Liver (tissue), 8 donors: ENCODE measurements at regions not wholly inside any gene's neighbourhood (a gene's known extent, or its start where the extent isn't known, plus 50 kb on each side); places are given as distances from the start of the nearest gene placed in this dataset.

ENCODE experiments used
- DNase-seq: peaks from one replicate; pipeline ENCODE4 v3.0.0-alpha.2; 2017; ENCODE audit warnings: low spot score
- H3K27ac ChIP-seq, 2 donors: one replicate each; pipeline ENCODE4 v1.7.0; 2013; ENCODE audit warnings: inconsistent platforms in 2 of 2, low read length in 2 of 2, control low read depth in 1 of 2, low read depth in 1 of 2, mild to moderate bottlenecking in 1 of 2
- H3K27me3 ChIP-seq, 4 donors: one replicate each; pipeline versions ENCODE4 v1.6.1 to v1.7.0; 2013; ENCODE audit warnings: low read length in 3 of 4, inconsistent platforms in 1 of 4, mild to moderate bottlenecking in 1 of 4, moderate library complexity in 1 of 4; ENCODE audit not compliant: control insufficient read depth in 4 of 4, insufficient read depth in 4 of 4
- H3K36me3 ChIP-seq, 4 donors: one replicate each; pipeline versions ENCODE4 v1.6.1 to v1.7.0; 2013; ENCODE audit warnings: low read length in 3 of 4, mild to moderate bottlenecking in 3 of 4, low read depth in 1 of 4, moderate library complexity in 1 of 4; ENCODE audit not compliant: control insufficient read depth in 4 of 4, insufficient read depth in 3 of 4
- H3K4me1 ChIP-seq, 4 donors: one replicate each; pipeline versions ENCODE4 v1.6.1 to v1.7.0; 2013; ENCODE audit warnings: low read length in 3 of 4, mild to moderate bottlenecking in 3 of 4, moderate library complexity in 1 of 4; ENCODE audit not compliant: control insufficient read depth in 4 of 4, insufficient read depth in 4 of 4
- H3K4me3 ChIP-seq, 3 donors: one replicate each; pipeline versions ENCODE4 v1.6.1 to v1.7.0; 2013; ENCODE audit warnings: low read length in 3 of 3, control low read depth in 1 of 3, low read depth in 1 of 3, mild to moderate bottlenecking in 1 of 3
- H3K9ac ChIP-seq, 2 donors: one replicate each; pipeline ENCODE4 v1.7.0; 2013; ENCODE audit warnings: low read length in 2 of 2, mild to moderate bottlenecking in 2 of 2, moderate library complexity in 2 of 2, control low read depth in 1 of 2, low read depth in 1 of 2
- H3K9me3 ChIP-seq, 4 donors: one replicate each; pipeline versions ENCODE4 v1.6.1 to v1.7.0; 2013; ENCODE audit warnings: low read length in 3 of 4; ENCODE audit not compliant: control insufficient read depth in 4 of 4
- EGR1 ChIP-seq, 2 donors: IDR thresholded peaks; 2 replicates each; pipeline ENCODE4 v1.6.1; 2016 to 2018; ENCODE audit warnings: antibody characterized with exemption in 2 of 2, low read depth in 2 of 2
- FOXA1 ChIP-seq: IDR thresholded peaks from 2 replicates; pipeline ENCODE4 v1.6.1; 2016; ENCODE audit warnings: antibody characterized with exemption
- FOXA2 ChIP-seq: IDR thresholded peaks from 2 replicates; pipeline ENCODE4 v1.6.1; 2016; ENCODE audit warnings: antibody characterized with exemption
- HNF4G ChIP-seq: IDR thresholded peaks from 2 replicates; pipeline ENCODE4 v1.6.1; 2016; ENCODE audit warnings: antibody characterized with exemption
- JUND ChIP-seq, 2 donors: IDR thresholded peaks; 2 replicates each; pipeline ENCODE4 v1.6.1; 2016; ENCODE audit warnings: antibody characterized with exemption in 2 of 2
- NR2F2 ChIP-seq: IDR thresholded peaks from 2 replicates; pipeline ENCODE4 v1.6.1; 2016; ENCODE audit warnings: antibody characterized with exemption
- RAD21 ChIP-seq, 2 donors: IDR thresholded peaks; 2 replicates each; pipeline ENCODE4 v1.6.1; 2016; ENCODE audit warnings: antibody characterized with exemption in 2 of 2, mild to moderate bottlenecking in 2 of 2
- SP1 ChIP-seq: IDR thresholded peaks from 2 replicates; pipeline ENCODE4 v1.6.1; 2018; ENCODE audit warnings: antibody characterized with exemption, mild to moderate bottlenecking
- TAF1 ChIP-seq: conservative IDR thresholded peaks from 2 replicates; pipeline ENCODE4 v1.6.1; 2016; ENCODE audit warnings: antibody characterized with exemption, mild to moderate bottlenecking
- WGBS: extraction: QIAGEN DNeasy Blood & Tissue Kit; methylation state at CpG from one replicate; pipeline ENCODE4 v1.1.7; 2013; 5-methylcytosine and 5-hydroxymethylcytosine counted together
- TF ChIP-seq, protein P1 (sequence below): IDR thresholded peaks from 2 replicates; pipeline ENCODE4 v1.6.1; 2016; ENCODE audit warnings: antibody characterized with exemption
- TF ChIP-seq, protein P2 (sequence below): fragments of 150-350 bp; IDR thresholded peaks from 2 replicates; pipeline ENCODE4 v1.5.1; 2017; ENCODE audit warnings: improper control_type of control experiment, low read depth, low read length; ENCODE audit not compliant: missing input control
- TF ChIP-seq, protein P3 (sequence below): IDR thresholded peaks from 2 replicates; pipeline ENCODE4 v1.6.1; 2016; ENCODE audit warnings: antibody characterized with exemption, mild to moderate bottlenecking
- donor health status: healthy.
- donor health status: healthy.
- donor health status: healthy.
- donor health status: healthy.
- donor health status: healthy.

DNA sequence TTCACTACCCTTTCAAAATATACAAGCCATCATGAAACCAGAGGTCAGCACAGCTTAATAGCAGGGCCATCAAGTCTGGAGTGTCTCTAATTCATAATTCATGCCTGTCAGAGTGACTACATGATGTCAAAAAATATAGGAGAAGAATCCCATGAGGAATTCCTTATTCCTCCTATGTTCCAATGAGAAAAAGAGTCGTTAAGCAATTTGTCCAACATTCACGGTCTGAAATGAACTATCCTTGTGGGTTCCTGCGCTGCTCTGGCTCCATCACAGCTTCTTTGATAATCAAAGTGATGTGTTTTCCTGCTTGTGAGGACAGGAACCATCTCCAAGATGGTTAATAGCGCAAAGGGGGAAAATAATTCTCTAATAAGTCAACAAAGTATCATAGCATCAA is 560.4 kb upstream of the KLHL29 start:
- H3K4me1 ChIP-seq = no peaks in the 10 kb centered on the region
- no peak overlapping the region for H3K4me3 ChIP-seq
- no peak overlapping the region for H3K27ac ChIP-seq
- no peaks in the 10 kb centered on the region for H3K36me3 ChIP-seq
- no peaks in the 10 kb centered on the region for H3K9me3 ChIP-seq
- 83% methylated on average over 4 of the region's 4 CpGs for WGBS
- no peak overlapping the region for H3K9ac ChIP-seq
- no peak for TF ChIP-seq EGR1 (IDR thresholded peaks at IDR 0.05; ENCODE audit: low read depth in 2 of 2)
- TF ChIP-seq HNF4G = no peak
- TF ChIP-seq, protein P1, sequence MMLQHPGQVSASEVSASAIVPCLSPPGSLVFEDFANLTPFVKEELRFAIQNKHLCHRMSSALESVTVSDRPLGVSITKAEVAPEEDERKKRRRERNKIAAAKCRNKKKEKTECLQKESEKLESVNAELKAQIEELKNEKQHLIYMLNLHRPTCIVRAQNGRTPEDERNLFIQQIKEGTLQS = no peak
- TF ChIP-seq, protein P2, sequence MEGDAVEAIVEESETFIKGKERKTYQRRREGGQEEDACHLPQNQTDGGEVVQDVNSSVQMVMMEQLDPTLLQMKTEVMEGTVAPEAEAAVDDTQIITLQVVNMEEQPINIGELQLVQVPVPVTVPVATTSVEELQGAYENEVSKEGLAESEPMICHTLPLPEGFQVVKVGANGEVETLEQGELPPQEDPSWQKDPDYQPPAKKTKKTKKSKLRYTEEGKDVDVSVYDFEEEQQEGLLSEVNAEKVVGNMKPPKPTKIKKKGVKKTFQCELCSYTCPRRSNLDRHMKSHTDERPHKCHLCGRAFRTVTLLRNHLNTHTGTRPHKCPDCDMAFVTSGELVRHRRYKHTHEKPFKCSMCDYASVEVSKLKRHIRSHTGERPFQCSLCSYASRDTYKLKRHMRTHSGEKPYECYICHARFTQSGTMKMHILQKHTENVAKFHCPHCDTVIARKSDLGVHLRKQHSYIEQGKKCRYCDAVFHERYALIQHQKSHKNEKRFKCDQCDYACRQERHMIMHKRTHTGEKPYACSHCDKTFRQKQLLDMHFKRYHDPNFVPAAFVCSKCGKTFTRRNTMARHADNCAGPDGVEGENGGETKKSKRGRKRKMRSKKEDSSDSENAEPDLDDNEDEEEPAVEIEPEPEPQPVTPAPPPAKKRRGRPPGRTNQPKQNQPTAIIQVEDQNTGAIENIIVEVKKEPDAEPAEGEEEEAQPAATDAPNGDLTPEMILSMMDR = no peak
- TF ChIP-seq TAF1 = no peak
- TF ChIP-seq RAD21 (IDR thresholded peaks at IDR 0.05) = no peak
- no peak for TF ChIP-seq SP1
- TF ChIP-seq FOXA2 = no peak
- TF ChIP-seq NR2F2 = no peak
- TF ChIP-seq, protein P3, sequence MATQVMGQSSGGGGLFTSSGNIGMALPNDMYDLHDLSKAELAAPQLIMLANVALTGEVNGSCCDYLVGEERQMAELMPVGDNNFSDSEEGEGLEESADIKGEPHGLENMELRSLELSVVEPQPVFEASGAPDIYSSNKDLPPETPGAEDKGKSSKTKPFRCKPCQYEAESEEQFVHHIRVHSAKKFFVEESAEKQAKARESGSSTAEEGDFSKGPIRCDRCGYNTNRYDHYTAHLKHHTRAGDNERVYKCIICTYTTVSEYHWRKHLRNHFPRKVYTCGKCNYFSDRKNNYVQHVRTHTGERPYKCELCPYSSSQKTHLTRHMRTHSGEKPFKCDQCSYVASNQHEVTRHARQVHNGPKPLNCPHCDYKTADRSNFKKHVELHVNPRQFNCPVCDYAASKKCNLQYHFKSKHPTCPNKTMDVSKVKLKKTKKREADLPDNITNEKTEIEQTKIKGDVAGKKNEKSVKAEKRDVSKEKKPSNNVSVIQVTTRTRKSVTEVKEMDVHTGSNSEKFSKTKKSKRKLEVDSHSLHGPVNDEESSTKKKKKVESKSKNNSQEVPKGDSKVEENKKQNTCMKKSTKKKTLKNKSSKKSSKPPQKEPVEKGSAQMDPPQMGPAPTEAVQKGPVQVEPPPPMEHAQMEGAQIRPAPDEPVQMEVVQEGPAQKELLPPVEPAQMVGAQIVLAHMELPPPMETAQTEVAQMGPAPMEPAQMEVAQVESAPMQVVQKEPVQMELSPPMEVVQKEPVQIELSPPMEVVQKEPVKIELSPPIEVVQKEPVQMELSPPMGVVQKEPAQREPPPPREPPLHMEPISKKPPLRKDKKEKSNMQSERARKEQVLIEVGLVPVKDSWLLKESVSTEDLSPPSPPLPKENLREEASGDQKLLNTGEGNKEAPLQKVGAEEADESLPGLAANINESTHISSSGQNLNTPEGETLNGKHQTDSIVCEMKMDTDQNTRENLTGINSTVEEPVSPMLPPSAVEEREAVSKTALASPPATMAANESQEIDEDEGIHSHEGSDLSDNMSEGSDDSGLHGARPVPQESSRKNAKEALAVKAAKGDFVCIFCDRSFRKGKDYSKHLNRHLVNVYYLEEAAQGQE = no peak
- no peak for TF ChIP-seq JUND (IDR thresholded peaks at IDR 0.05)
- no peak for TF ChIP-seq FOXA1
- no peaks in the 10 kb centered on the region for H3K27me3 ChIP-seq
- DNase-seq = no peak

DNA sequence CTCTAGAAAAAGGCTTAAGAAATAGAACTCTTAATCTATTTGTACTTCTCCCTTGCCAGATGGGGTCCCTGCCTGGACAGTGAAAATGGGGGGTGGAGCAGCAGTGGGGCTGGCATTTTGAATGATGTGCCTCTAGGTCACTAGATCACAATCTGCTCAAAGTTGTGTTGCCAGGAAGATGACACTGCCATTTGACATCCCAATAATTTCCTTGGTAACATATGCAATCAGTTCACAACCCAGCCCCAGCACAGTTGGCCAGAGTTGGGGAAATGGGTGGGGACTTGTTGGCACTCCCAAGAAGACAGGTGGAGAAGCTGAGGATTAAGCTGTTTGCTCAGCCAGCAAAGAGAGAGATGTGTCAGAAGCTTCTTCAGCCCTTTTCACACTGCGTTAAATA is 558.3 kb upstream of the KLHL29 start:
- no peak overlapping the region for H3K27ac ChIP-seq
- no peak overlapping the region for H3K9ac ChIP-seq
- no peaks in the 10 kb centered on the region for H3K36me3 ChIP-seq
- TF ChIP-seq, protein P3 = no peak
- TF ChIP-seq, protein P1 = no peak
- no peaks in the 10 kb centered on the region for H3K27me3 ChIP-seq
- no peak for DNase-seq
- H3K9me3 ChIP-seq = no peaks in the 10 kb centered on the region
- H3K4me1 ChIP-seq = no peaks in the 10 kb centered on the region
- no peak overlapping the region for H3K4me3 ChIP-seq
- 75% methylated on average over 1 of the region's 1 CpG for WGBS
